ENCODE measurements at regions not wholly inside any gene's neighbourhood (a gene's known extent, or its start where the extent isn't known, plus 50 kb on each side); places are given as distances from the start of the nearest gene placed in this dataset.

- H3K4me3 ChIP-seq (replicated peaks in 1 of 2; ENCODE audit: low read depth in 2 of 2, low read length in 2 of 2): no peak overlapping the region
- DNase-seq (ENCODE audit: low read depth in 2 of 2): no peak
- no peak for TF ChIP-seq CTCF (IDR thresholded peaks at IDR 0.05; ENCODE audit: low read depth, low read length)
Measured at GRCh38 chr20:24875078-24875477, 74.0 kb upstream of the CST7 start.

GRCh38 chr20:24877652-24878051 is 71.4 kb upstream of the CST7 start:
- no peak overlapping the region for H3K4me3 ChIP-seq (replicated peaks in 1 of 2; ENCODE audit: low read depth in 2 of 2, low read length in 2 of 2)
- no peak for TF ChIP-seq CTCF (IDR thresholded peaks at IDR 0.05; ENCODE audit: low read depth, low read length)
- DNase-seq (ENCODE audit: low read depth in 2 of 2): no peak

DNA sequence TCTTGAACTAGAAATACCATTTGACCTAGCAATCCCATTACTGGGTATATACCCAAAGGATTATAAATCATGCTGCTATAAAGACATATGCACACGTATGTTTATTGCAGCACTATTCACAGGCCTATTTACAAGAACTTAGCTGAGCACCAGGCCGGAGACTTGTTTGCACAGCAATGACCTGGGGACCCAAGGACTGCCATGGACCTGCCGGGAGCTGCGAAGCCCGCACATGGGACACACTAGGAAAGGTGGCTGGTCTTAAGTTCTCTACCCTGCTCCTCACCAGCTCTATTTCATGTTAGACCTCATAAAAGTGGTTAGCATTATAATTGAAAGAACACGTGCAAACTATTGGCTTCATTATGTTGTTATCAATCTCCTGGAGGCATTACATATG is 70.4 kb upstream of the CST7 start:
- no peak overlapping the region for H3K4me3 ChIP-seq (replicated peaks in 1 of 2; ENCODE audit: low read depth in 2 of 2, low read length in 2 of 2)
- no peak for DNase-seq (ENCODE audit: low read depth in 2 of 2)
- TF ChIP-seq CTCF (IDR thresholded peaks at IDR 0.05; ENCODE audit: low read depth, low read length): no peak

- no peak for DNase-seq (ENCODE audit: low read depth in 2 of 2)
- H3K4me3 ChIP-seq (replicated peaks in 1 of 2; ENCODE audit: low read depth in 2 of 2, low read length in 2 of 2): no peak overlapping the region
- no peak for TF ChIP-seq CTCF (IDR thresholded peaks at IDR 0.05; ENCODE audit: low read depth, low read length)
Measured at GRCh38 chr20:24879875-24880274, 69.2 kb upstream of the CST7 start.

- no peak for DNase-seq (ENCODE audit: low read depth in 2 of 2)
- TF ChIP-seq CTCF (IDR thresholded peaks at IDR 0.05; ENCODE audit: low read depth, low read length): no peak
- no peak overlapping the region for H3K4me3 ChIP-seq (replicated peaks in 1 of 2; ENCODE audit: low read depth in 2 of 2, low read length in 2 of 2)
Measured at GRCh38 chr20:24880356-24880755, 68.7 kb upstream of the CST7 start.

- no peak for DNase-seq (ENCODE audit: low read depth in 2 of 2)
- no peak for TF ChIP-seq CTCF (IDR thresholded peaks at IDR 0.05; ENCODE audit: low read depth, low read length)
- no peak overlapping the region for H3K4me3 ChIP-seq (replicated peaks in 1 of 2; ENCODE audit: low read depth in 2 of 2, low read length in 2 of 2)
Measured at GRCh38 chr20:24890286-24890685, 58.8 kb upstream of the CST7 start.

All from cardiac fibroblast (primary cell).